T-helper 2 cell treated with Interferon-gamma antibody and Interleukin-4, amounts not matched to agents 100 ng/mL and 5 ng/mL, for 36 hours (primary cell): ENCODE measurements at regions not wholly inside any gene's neighbourhood (a gene's known extent, or its start where the extent isn't known, plus 50 kb on each side); places are given as distances from the start of the nearest gene placed in this dataset.

Experiments used
- intact Hi-C: fragments of 100-400 bp; cut with micrococcal nuclease; formaldehyde crosslinking; loops from one replicate; pipeline ENCODE4 v1.15.1; 2023

- intact Hi-C loops, result no loop called here
Measured at GRCh38 chr5:52392321-52392720, 395.4 kb upstream of the ITGA1 start.

- intact Hi-C loops, result no loop called here
Measured at GRCh38 chr5:52409835-52410234, 377.9 kb upstream of the ITGA1 start.

GRCh38 chr5:52419357-52419756 is 368.4 kb upstream of the ITGA1 start:
- intact Hi-C loops, result no loop called here

GRCh38 chr5:52427615-52428014 is 360.1 kb upstream of the ITGA1 start:
- intact Hi-C loops, result no loop called here

- intact Hi-C loops, result no loop called here
Measured at GRCh38 chr5:52428977-52429489, 358.7 kb upstream of the ITGA1 start.

- intact Hi-C loops, result no loop called here
Measured at GRCh38 chr5:52441768-52442167, 345.9 kb upstream of the ITGA1 start.

GRCh38 chr5:52443187-52443586 is 344.5 kb upstream of the ITGA1 start:
- intact Hi-C loops, result no loop called here

- intact Hi-C loops, result no loop called here
Measured at GRCh38 chr5:52448111-52448510, 339.6 kb upstream of the ITGA1 start.

GRCh38 chr5:52449516-52449915 is 338.2 kb upstream of the ITGA1 start:
- intact Hi-C loops, result no loop called here

- intact Hi-C loops, result no loop called here
Measured at GRCh38 chr5:52452098-52452497, 335.6 kb upstream of the ITGA1 start.

- intact Hi-C loops, result no loop called here
Measured at GRCh38 chr5:52453176-52453575, 334.5 kb upstream of the ITGA1 start.

- intact Hi-C loops, result no loop called here
Measured at GRCh38 chr5:52455920-52456319, 331.8 kb upstream of the ITGA1 start.

GRCh38 chr5:52457810-52458209 is 329.9 kb upstream of the ITGA1 start:
- intact Hi-C loops, result no loop called here

GRCh38 chr5:52466113-52466512 is 321.6 kb upstream of the ITGA1 start:
- intact Hi-C loops, result no loop called here

GRCh38 chr5:52466749-52467520 is 320.8 kb upstream of the ITGA1 start:
- intact Hi-C loops, result no loop called here

- intact Hi-C loops, result no loop called here
Measured at GRCh38 chr5:52468976-52469375, 318.7 kb upstream of the ITGA1 start.

- intact Hi-C loops, result no loop called here
Measured at GRCh38 chr5:52469420-52469819, 318.3 kb upstream of the ITGA1 start.

- intact Hi-C loops, result no loop called here
Measured at GRCh38 chr5:52469835-52470234, 317.9 kb upstream of the ITGA1 start.

GRCh38 chr5:52476346-52476745 is 311.4 kb upstream of the ITGA1 start:
- intact Hi-C loops, result no loop called here

GRCh38 chr5:52481201-52481600 is 306.5 kb upstream of the ITGA1 start:
- intact Hi-C loops, result no loop called here

GRCh38 chr5:52481851-52482250 is 305.9 kb upstream of the ITGA1 start:
- intact Hi-C loops, result no loop called here

GRCh38 chr5:52491071-52491787 is 296.5 kb upstream of the ITGA1 start:
- intact Hi-C loops, result no loop called here

GRCh38 chr5:52491818-52492217 is 295.9 kb upstream of the ITGA1 start:
- intact Hi-C loops, result no loop called here
